HEK293T (cell line): ENCODE measurements at regions not wholly inside any gene's neighbourhood (a gene's known extent, or its start where the extent isn't known, plus 50 kb on each side); places are given as distances from the start of the nearest gene placed in this dataset.

Experiments
- BHLHE40 ChIP-seq: fragments of 450-650 bp; IDR thresholded peaks from 2 replicates; pipeline ENCODE4 v1.6.1; 2016; ENCODE audit warnings: mild to moderate bottlenecking, moderate library complexity, borderline replicate concordance
- CTBP1 ChIP-seq: fragments of 450-650 bp; IDR thresholded peaks from 2 replicates; pipeline ENCODE4 v1.6.1; 2016; ENCODE audit warnings: borderline replicate concordance
- FOXA1 ChIP-seq: fragments of 450-650 bp; IDR thresholded peaks from 2 replicates; pipeline ENCODE4 v1.6.1; 2016; ENCODE audit warnings: mild to moderate bottlenecking
- FOXK2 ChIP-seq: fragments of 450-650 bp; IDR thresholded peaks from 2 replicates; pipeline ENCODE4 v1.6.1; 2016; ENCODE audit warnings: mild to moderate bottlenecking
- FOXM1 ChIP-seq: fragments of 450-650 bp; IDR thresholded peaks from 2 replicates; pipeline ENCODE4 v1.6.1; 2017; ENCODE audit warnings: mild to moderate bottlenecking, borderline replicate concordance
- LEF1 ChIP-seq: fragments of 450-650 bp; IDR thresholded peaks from 2 replicates; pipeline ENCODE4 v1.6.1; 2017; ENCODE audit warnings: mild to moderate bottlenecking, borderline replicate concordance
- NFRKB ChIP-seq: fragments of 450-650 bp; IDR thresholded peaks from 2 replicates; pipeline ENCODE4 v1.6.1; 2016; ENCODE audit warnings: mild to moderate bottlenecking, moderate library complexity
- SP1 ChIP-seq: fragments of 450-650 bp; IDR thresholded peaks from 2 replicates; pipeline ENCODE4 v1.6.1; 2017
- ZNF384 ChIP-seq: fragments of 450-650 bp; IDR thresholded peaks from 2 replicates; pipeline ENCODE4 v1.6.1; 2016
- TF ChIP-seq, protein P1 (sequence below): fragments of 450-650 bp; IDR thresholded peaks from 2 replicates; pipeline ENCODE4 v1.6.1; 2016

DNA sequence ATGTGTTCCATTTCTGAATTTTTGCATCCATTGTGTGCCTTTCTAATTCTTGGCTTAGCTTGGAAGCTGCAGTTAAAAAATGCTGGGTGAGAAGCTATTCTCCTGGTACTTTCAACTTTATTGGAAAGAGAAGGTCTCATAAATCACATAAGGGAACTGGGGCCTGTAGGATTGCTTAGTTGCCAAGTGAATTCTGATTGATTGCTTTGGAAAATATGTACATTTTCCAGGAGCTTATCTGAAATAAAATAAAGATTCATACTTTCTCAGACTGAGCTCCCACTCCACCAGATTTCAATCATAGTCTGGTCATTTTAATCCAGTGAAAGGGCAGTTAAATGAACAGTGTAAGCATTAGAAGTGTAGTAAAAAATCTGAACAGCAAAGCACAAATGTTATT lies 50.0 kb upstream of the PRICKLE1 start:
- TF ChIP-seq SP1 (no peak), BHLHE40 (no peak), FOXM1 (no peak), LEF1 (no peak), NFRKB (no peak), FOXK2 (no peak), ZNF384 (no peak), CTBP1 (no peak), FOXA1 (no peak)
- TF ChIP-seq, protein P1, sequence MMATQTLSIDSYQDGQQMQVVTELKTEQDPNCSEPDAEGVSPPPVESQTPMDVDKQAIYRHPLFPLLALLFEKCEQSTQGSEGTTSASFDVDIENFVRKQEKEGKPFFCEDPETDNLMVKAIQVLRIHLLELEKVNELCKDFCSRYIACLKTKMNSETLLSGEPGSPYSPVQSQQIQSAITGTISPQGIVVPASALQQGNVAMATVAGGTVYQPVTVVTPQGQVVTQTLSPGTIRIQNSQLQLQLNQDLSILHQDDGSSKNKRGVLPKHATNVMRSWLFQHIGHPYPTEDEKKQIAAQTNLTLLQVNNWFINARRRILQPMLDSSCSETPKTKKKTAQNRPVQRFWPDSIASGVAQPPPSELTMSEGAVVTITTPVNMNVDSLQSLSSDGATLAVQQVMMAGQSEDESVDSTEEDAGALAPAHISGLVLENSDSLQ = no peak
